HG03439 (cell line): ENCODE measurements at regions not wholly inside any gene's neighbourhood (a gene's known extent, or its start where the extent isn't known, plus 50 kb on each side); places are given as distances from the start of the nearest gene placed in this dataset.

Experiments used
- ATAC-seq: cut with Tn5 transposase; IDR thresholded peaks from one replicate; pipeline ENCODE4 v1.9.1; 2021; ENCODE audit warnings: mild to moderate bottlenecking, moderate library complexity; ENCODE audit not compliant: unreplicated experiment

- no peak for ATAC-seq
Observed at GRCh38 chr12:11946161-11946560, 124.6 kb upstream of the BCL2L14 start.

- ATAC-seq = no peak
Observed at GRCh38 chr12:11947213-11947612, 123.5 kb upstream of the BCL2L14 start.

- ATAC-seq = no peak
Observed at GRCh38 chr12:11949738-11950411, 120.9 kb upstream of the BCL2L14 start.

GRCh38 chr12:11951209-11951608 lies 119.5 kb upstream of the BCL2L14 start:
- no peak for ATAC-seq

GRCh38 chr12:11953523-11953922 lies 117.2 kb upstream of the BCL2L14 start:
- ATAC-seq = no peak

- ATAC-seq = no peak
Observed at GRCh38 chr12:11954181-11954580, 116.6 kb upstream of the BCL2L14 start.

- no peak for ATAC-seq
Observed at GRCh38 chr12:11958221-11959091, 112.3 kb upstream of the BCL2L14 start.

- ATAC-seq = no peak
Observed at GRCh38 chr12:11959117-11959823, 111.5 kb upstream of the BCL2L14 start.

- no peak for ATAC-seq
Observed at GRCh38 chr12:11960646-11961045, 110.1 kb upstream of the BCL2L14 start.

GRCh38 chr12:11961686-11962085 lies 109.1 kb upstream of the BCL2L14 start:
- no peak for ATAC-seq

- no peak for ATAC-seq
Observed at GRCh38 chr12:11962860-11963259, 107.9 kb upstream of the BCL2L14 start.

GRCh38 chr12:11963841-11964471 lies 106.8 kb upstream of the BCL2L14 start:
- no peak for ATAC-seq

GRCh38 chr12:11965258-11965910 lies 105.4 kb upstream of the BCL2L14 start:
- no peak for ATAC-seq

GRCh38 chr12:11967376-11968047 lies 103.2 kb upstream of the BCL2L14 start:
- no peak for ATAC-seq

- no peak for ATAC-seq
Observed at GRCh38 chr12:11968048-11968383, 102.7 kb upstream of the BCL2L14 start.

- no peak for ATAC-seq
Observed at GRCh38 chr12:11968516-11968915, 102.2 kb upstream of the BCL2L14 start.

GRCh38 chr12:11969437-11970154 lies 101.1 kb upstream of the BCL2L14 start:
- peak; percentile 79 for ATAC-seq

GRCh38 chr12:11970155-11970520 lies 100.6 kb upstream of the BCL2L14 start:
- ATAC-seq = no peak

GRCh38 chr12:11973396-11973795 lies 97.3 kb upstream of the BCL2L14 start:
- no peak for ATAC-seq

GRCh38 chr12:11976005-11976404 lies 94.7 kb upstream of the BCL2L14 start:
- ATAC-seq = no peak
